Activated CD4-positive, alpha-beta memory T cell treated with anti-CD3 and anti-CD28 coated beads for 36 hours (primary cell): ENCODE measurements at regions not wholly inside any gene's neighbourhood (a gene's known extent, or its start where the extent isn't known, plus 50 kb on each side); places are given as distances from the start of the nearest gene placed in this dataset.
"Not testable (repeated sequence)": the region's sequence is repeated elsewhere in the genome, so short reads cannot be mapped to it uniquely, and the experiment has no call there.

Experiments
- CTCF ChIA-PET: fragments of 350-600 bp; sonication (Branson Sonifier 250); formaldehyde crosslinking; loops from one replicate; lab custom pipeline; 2021; ENCODE audit warnings: antibody characterized with exemption, inconsistent platforms; lab: Charles Lee
- POLR2A ChIA-PET: fragments of 350-600 bp; sonication (Branson Sonifier 250); formaldehyde crosslinking; loops from one replicate; lab custom pipeline; 2021; ENCODE audit warnings: antibody characterized with exemption; lab: Charles Lee
- DNase-seq: peaks from one replicate; pipeline ENCODE4 v3.0.0-alpha.2; 2020
- H3K27ac Mint-ChIP-seq: one replicate; pipeline ENCODE4 v1.8.0; 2021; ENCODE audit warnings: mixed read lengths
- H3K27me3 Mint-ChIP-seq: one replicate; pipeline ENCODE4 v1.8.0; 2021; ENCODE audit warnings: mixed read lengths
- H3K36me3 Mint-ChIP-seq: one replicate; pipeline ENCODE4 v1.8.0; 2021; ENCODE audit warnings: mixed read lengths
- H3K4me1 Mint-ChIP-seq: one replicate; pipeline ENCODE4 v1.8.0; 2021; ENCODE audit warnings: low read depth, mixed read lengths
- H3K4me3 Mint-ChIP-seq: one replicate; pipeline ENCODE4 v1.8.0; 2021; ENCODE audit warnings: mild to moderate bottlenecking, mixed read lengths
- H3K9me3 Mint-ChIP-seq: one replicate; pipeline ENCODE4 v1.8.0; 2021; ENCODE audit warnings: mixed read lengths
- intact Hi-C: fragments of 100-400 bp; cut with micrococcal nuclease; formaldehyde crosslinking; loops from one replicate; pipeline ENCODE4 v1.15.1; 2023

DNA sequence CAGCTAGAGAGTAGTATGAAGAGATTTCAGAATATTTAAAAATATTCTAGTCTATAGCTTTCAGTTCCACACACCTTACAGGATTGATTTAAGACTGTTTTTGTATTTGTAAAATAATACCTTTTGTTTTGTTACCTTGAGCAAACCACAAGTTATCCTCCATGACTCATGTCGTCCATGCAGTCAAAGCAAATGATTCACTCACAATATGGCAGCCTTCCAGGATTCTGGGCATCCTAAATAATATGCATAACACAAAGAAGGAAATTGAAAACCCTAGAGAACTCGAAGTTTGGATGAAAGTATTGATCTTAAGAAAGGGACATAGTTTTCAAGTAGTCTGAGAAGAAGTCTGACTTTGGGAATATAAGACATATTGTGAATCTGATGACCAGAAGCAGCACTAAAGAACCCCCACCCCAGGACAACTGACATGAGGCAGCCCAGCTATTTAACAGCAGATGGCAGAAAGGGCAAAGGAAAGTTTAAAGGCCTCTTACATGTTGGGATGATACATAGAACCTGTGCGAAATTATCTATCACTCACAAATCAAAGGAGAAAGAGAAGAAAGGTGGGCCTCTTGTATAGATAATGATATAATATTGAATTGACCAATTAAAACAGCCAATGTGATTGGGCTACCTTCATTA, 857.9 kb downstream of the BRINP3 start:
- no peak overlapping the region for H3K4me3 Mint-ChIP-seq
- ChIA-PET POLR2A (no interaction called here), CTCF (no interaction called here)
- no peaks in the 10 kb centered on the region for H3K27me3 Mint-ChIP-seq
- no peaks in the 10 kb centered on the region for H3K36me3 Mint-ChIP-seq
- no peak for DNase-seq
- H3K4me1 Mint-ChIP-seq, result no peaks in the 10 kb centered on the region
- no peak overlapping the region for H3K27ac Mint-ChIP-seq
- intact Hi-C loops, result no loop called here
- peaks cover 24% of the 10 kb centered on the region for H3K9me3 Mint-ChIP-seq

DNA sequence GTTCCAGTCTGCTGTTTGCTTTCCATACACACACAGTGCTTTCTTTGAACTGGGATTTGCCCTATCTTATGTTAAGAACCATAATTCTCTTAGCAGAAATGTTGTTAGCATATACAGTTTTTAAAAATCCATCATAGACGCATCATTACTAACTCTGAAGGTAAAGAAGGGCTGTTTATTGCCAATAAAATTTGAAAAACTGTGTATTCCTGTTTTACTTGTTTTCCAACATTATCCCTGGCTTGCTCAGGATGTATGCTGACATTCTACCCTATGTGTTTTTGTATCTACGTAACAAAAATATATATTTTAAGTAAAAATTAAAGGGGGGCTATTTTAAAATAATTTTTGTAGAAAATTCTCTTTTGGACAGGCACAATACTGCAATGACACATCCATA, 857.2 kb downstream of the BRINP3 start:
- H3K9me3 Mint-ChIP-seq, result peaks cover 24% of the 10 kb centered on the region
- H3K27me3 Mint-ChIP-seq, result no peaks in the 10 kb centered on the region
- H3K36me3 Mint-ChIP-seq, result no peaks in the 10 kb centered on the region
- H3K4me1 Mint-ChIP-seq, result no peaks in the 10 kb centered on the region
- POLR2A ChIA-PET, result no interaction called here
- CTCF ChIA-PET, result no interaction called here
- DNase-seq, result no peak
- intact Hi-C loops, result no loop called here
- no peak overlapping the region for H3K27ac Mint-ChIP-seq
- H3K4me3 Mint-ChIP-seq, result no peak overlapping the region

DNA sequence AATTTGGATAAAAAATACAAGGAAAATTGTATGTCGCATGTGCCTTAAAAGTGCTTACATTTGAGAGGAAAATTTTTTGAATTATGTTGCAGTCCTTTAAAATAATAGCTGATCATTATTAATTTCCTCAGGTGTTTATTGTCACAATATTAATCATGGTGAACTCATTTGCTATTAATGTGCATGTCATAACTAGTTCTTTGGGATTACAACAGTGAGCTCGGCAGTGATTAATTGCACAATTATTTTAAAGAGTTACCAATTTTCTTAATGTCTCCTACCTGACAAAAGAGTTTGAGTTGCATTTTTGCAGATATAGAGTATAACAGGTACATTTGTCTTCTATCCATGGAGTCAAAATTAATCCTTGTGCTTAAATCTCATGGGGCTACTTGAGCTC, 854.3 kb downstream of the BRINP3 start:
- POLR2A ChIA-PET, result no interaction called here
- no peaks in the 10 kb centered on the region for H3K4me1 Mint-ChIP-seq
- no peaks in the 10 kb centered on the region for H3K27me3 Mint-ChIP-seq
- intact Hi-C loops, result no loop called here
- no peak overlapping the region for H3K4me3 Mint-ChIP-seq
- DNase-seq, result no peak
- no peak overlapping the region for H3K27ac Mint-ChIP-seq
- CTCF ChIA-PET, result no interaction called here
- peaks cover 14% of the 10 kb centered on the region for H3K9me3 Mint-ChIP-seq
- H3K36me3 Mint-ChIP-seq, result no peaks in the 10 kb centered on the region

DNA sequence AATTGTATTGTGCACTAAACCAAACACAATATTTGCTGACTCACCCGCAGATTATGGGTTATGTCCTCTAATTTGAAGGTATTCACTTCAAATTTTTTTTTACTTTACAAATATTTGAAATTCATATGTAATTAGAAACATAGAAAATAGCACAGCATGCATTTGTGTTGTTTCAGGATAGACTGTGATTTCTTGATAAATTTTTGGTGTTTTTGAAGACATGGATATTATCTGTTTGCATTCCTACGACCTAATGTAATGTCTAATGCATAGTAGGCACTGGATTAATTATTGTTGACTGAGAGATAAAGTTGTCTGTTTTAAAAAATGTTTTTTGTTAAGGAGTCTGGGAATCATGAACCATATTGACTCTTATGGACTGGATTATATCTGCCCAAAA, 850.2 kb downstream of the BRINP3 start:
- no peak for DNase-seq
- H3K27ac Mint-ChIP-seq, result no peak overlapping the region
- CTCF ChIA-PET, result no interaction called here
- peaks cover 5% of the 10 kb centered on the region for H3K9me3 Mint-ChIP-seq
- intact Hi-C loops, result no loop called here
- no peaks in the 10 kb centered on the region for H3K27me3 Mint-ChIP-seq
- POLR2A ChIA-PET, result no interaction called here
- H3K4me3 Mint-ChIP-seq, result no peak overlapping the region
- no peaks in the 10 kb centered on the region for H3K36me3 Mint-ChIP-seq
- no peaks in the 10 kb centered on the region for H3K4me1 Mint-ChIP-seq

DNA sequence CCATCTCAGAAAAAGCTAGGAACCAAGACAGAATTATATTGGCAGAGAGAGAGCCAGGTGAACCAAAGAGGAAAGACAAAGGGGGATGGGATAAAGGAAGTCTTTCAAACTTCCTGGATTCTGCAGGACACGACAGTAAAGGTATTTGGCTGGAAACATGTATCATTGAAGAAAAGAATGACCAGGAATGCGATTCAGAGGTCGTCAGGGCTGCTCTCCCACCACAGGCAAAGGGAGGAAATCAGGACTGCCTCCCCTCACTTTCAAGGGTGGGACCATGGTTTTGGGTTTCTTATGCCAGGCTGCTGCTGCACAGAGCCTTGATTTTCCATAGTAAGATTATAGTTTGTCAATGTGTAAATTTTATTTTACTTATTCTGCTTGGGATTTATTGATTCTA, 848.8 kb downstream of the BRINP3 start:
- POLR2A ChIA-PET, result no interaction called here
- no peaks in the 10 kb centered on the region for H3K27me3 Mint-ChIP-seq
- no peak overlapping the region for H3K4me3 Mint-ChIP-seq
- CTCF ChIA-PET, result no interaction called here
- H3K9me3 Mint-ChIP-seq, result peaks cover 2% of the 10 kb centered on the region
- no peaks in the 10 kb centered on the region for H3K4me1 Mint-ChIP-seq
- intact Hi-C loops, result no loop called here
- no peak for DNase-seq
- no peak overlapping the region for H3K27ac Mint-ChIP-seq
- no peaks in the 10 kb centered on the region for H3K36me3 Mint-ChIP-seq

DNA sequence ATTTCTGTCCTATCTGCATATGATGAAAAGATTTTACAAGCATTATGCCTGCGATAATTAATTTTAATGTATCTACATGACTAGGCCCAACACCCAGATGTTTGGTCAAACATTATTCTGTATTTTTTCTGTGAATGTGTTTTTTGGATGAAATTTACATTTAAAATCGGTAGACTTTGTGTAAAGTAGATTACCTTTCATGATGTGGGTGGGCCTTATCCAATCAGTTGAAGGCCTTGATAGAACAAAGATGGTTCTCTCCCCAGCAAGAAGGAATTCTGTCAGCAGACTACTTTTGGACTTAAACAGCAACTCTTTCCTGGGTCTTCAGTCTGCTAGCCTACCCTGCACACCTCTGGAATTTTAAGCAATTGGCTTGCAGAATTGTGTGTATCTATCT, 844.0 kb downstream of the BRINP3 start:
- Mint-ChIP-seq H3K36me3 (no peaks in the 10 kb centered on the region), H3K27me3 (no peaks in the 10 kb centered on the region), H3K4me1 (no peaks in the 10 kb centered on the region), H3K4me3 (no peak overlapping the region), H3K27ac (no peak overlapping the region), H3K9me3 (peaks cover 4% of the 10 kb centered on the region)
- ChIA-PET POLR2A (no interaction called here), CTCF (no interaction called here)
- intact Hi-C loops, result no loop called here
- no peak for DNase-seq

DNA sequence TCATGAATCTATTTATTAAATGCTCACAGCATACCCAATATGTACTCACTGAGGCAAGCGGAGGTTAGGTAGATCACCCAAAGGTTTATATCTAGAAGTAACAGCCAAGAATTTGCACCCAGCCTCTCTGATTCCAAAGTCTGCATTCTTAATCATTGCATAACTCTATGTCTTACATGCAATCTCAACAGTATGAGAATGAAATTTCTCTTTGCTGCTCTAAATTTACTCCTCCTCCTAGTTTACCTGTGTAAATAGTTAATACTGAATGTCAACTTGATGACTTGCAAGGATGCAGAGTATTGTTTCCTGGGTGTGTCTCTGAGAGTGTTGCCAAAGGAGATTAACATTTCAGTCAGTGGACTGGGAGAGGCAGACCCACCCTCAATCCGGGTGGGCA, 840.6 kb downstream of the BRINP3 start:
- Mint-ChIP-seq H3K4me3 (no peak overlapping the region), H3K36me3 (no peaks in the 10 kb centered on the region), H3K27ac (no peak overlapping the region), H3K27me3 (no peaks in the 10 kb centered on the region), H3K9me3 (peaks cover 4% of the 10 kb centered on the region), H3K4me1 (no peaks in the 10 kb centered on the region)
- ChIA-PET CTCF (no interaction called here), POLR2A (no interaction called here)
- intact Hi-C loops, result no loop called here
- DNase-seq, result no peak

DNA sequence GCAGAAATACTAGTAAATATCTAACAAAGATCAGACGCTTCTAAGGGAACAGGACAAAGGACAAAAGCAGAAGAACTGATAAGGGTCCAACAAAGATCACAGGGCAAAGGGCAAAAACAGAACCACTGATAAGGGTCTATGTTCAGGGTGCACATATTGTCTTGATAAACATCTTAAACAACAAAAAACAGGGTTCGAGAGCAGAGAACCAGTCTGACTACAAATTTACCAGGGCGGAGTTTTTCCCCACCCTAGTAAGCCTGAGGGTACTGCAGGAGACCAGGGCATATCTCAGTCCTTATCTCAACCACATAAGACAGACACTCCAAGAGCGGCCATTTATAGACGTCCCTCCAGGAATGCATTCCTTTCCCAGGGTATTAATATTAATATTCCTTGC, 833.5 kb downstream of the BRINP3 start:
- H3K4me3 Mint-ChIP-seq, H3K27me3 Mint-ChIP-seq, H3K27ac Mint-ChIP-seq, CTCF ChIA-PET, intact Hi-C loops, H3K4me1 Mint-ChIP-seq, DNase-seq, H3K36me3 Mint-ChIP-seq, POLR2A ChIA-PET: not testable (repeated sequence)
- peaks cover 14% of the 10 kb centered on the region for H3K9me3 Mint-ChIP-seq

DNA sequence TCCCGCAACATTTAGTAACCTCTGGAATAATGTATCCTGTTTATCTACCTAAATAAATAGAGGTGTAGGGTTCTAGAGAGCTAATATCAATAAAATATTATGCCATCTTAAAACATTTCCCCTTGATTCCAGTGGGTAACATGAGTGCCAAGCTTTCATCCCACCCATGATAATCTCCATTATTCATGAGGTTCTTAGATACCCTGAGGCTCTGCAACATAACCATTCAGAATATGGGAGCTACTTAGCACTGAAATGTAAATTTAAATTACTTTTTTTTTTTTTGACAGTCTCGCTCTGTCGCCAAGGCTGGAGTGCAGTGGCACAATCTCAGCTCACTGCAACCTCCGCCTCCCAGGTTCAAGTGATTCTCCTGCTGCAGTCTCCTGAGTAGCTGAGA, 832.7 kb downstream of the BRINP3 start:
- ChIA-PET CTCF (no interaction called here), POLR2A (no interaction called here)
- intact Hi-C loops, result no loop called here
- no peak for DNase-seq
- no peaks in the 10 kb centered on the region for H3K4me1 Mint-ChIP-seq
- peaks cover 14% of the 10 kb centered on the region for H3K9me3 Mint-ChIP-seq
- no peak overlapping the region for H3K4me3 Mint-ChIP-seq
- H3K27ac Mint-ChIP-seq, result no peak overlapping the region
- no peaks in the 10 kb centered on the region for H3K27me3 Mint-ChIP-seq
- no peaks in the 10 kb centered on the region for H3K36me3 Mint-ChIP-seq

DNA sequence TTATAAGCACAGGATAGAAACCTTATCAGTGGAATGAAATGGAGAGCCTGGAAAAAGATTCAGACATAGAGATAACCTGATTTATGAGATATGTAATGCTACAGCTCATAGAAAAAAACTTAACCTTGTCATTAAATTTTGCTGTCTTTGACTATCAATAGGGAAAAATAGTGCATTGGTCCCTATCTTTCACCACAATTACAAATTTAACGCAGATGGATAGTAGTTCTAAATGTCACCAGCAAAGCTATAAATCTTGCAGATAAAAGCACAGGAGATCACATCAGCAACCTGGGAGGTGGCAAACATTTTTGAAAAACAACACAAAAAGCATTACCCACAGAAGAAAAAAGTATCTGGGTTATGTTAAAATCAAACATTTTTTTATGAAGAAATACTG, 831.6 kb downstream of the BRINP3 start:
- intact Hi-C loops, result no loop called here
- Mint-ChIP-seq H3K36me3 (no peaks in the 10 kb centered on the region), H3K4me1 (no peaks in the 10 kb centered on the region), H3K27me3 (no peaks in the 10 kb centered on the region), H3K4me3 (no peak overlapping the region), H3K27ac (no peak overlapping the region), H3K9me3 (peaks cover 14% of the 10 kb centered on the region)
- DNase-seq, result no peak
- ChIA-PET CTCF (no interaction called here), POLR2A (no interaction called here)

DNA sequence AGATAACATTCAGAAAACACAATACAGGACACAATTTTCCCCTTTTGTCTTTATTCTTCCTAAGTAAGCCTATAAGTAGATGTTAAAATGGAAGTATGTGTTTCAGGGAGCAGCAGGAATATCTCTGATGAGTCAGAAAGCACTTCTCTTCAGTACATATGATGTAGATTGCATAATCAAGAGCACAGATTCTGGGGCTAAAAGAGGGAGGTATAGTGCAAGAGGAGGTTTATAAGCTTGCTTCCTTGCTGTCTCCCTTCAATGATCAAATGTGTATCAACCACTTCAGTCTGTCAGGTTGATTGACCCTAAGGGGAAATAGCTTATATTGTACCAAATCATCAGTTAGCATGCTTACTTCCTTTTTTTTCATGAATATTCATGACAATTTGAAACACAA, 822.8 kb downstream of the BRINP3 start:
- Mint-ChIP-seq H3K9me3 (peaks cover 12% of the 10 kb centered on the region), H3K27me3 (no peaks in the 10 kb centered on the region)
- intact Hi-C loops, result no loop called here

DNA sequence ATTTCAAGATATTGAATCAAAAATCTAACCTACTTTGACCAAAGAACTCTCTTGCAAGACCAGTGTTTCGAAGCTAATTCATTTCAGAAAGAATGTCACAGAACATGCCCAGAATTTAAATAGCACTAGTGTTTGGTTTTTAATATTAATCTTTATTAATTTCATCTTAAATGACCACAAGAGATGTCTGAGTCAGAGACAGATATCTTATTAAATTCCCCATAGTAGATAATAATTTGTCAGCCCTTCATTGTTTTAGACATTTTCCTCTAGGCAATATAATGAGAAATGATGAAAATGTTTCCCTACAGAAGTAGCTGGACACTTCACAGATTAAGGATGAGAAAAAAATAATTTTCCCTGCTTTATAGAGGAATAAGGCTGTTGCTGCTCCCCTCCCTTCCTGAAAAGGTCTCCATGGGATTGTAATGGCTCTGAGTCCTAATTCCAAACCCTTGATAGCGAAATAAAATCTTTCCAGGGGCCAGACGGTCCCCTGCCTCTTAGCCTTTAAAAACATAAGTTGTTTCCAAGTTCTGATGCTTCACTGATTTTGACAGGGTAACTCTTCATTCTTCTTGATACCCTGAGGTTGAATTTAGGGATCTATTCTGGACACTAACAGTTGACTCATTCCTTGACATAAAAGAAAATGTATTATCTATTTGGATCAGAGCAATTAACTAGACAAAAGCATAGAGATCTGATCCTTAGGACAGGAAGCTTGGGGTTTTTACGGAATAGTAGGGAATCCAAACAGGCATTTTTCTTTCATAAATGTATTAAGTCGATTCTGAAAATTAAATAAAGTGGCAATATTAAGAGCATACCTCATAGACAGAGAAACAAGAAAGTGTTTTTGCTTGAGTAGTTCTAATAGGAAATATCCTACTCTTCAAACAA, 820.8 kb downstream of the BRINP3 start:
- DNase-seq, result no peak
- Mint-ChIP-seq H3K4me1 (no peaks in the 10 kb centered on the region), H3K27ac (no peak overlapping the region), H3K9me3 (peaks cover 12% of the 10 kb centered on the region), H3K4me3 (no peak overlapping the region), H3K27me3 (no peaks in the 10 kb centered on the region), H3K36me3 (no peaks in the 10 kb centered on the region)
- CTCF ChIA-PET, result no interaction called here
- POLR2A ChIA-PET, result no interaction called here
- intact Hi-C loops, result no loop called here

More for the DNA sequence above, 822.8 kb downstream of the BRINP3 start:
- Mint-ChIP-seq H3K27ac (no peak overlapping the region), H3K4me1 (no peaks in the 10 kb centered on the region), H3K36me3 (no peaks in the 10 kb centered on the region), H3K4me3 (no peak overlapping the region)
- ChIA-PET CTCF (no interaction called here), POLR2A (no interaction called here)
- no peak for DNase-seq

DNA sequence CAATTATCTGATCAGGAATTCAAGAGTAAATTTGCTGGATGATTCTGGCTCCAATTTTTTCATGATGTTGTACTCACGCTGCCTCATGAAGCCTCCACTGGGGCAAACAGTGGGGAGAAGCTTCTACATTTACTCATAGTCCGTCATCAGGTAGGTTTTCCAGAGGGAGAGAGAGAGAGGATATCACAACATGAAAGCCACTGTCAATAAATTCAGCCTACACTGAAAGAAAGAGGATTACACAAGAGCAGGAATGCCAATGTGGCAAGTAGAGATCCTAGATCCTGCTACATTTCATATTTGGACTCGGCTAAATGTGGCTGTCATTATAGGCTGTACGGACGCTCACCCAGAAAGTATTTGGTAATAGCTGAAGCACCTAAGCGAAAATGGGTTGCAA, 819.9 kb downstream of the BRINP3 start:
- no peak for DNase-seq
- POLR2A ChIA-PET, result no interaction called here

More for the DNA sequence above, 819.9 kb downstream of the BRINP3 start:
- Mint-ChIP-seq H3K27ac (no peak overlapping the region), H3K27me3 (no peaks in the 10 kb centered on the region), H3K9me3 (peaks cover 13% of the 10 kb centered on the region), H3K4me1 (no peaks in the 10 kb centered on the region), H3K36me3 (no peaks in the 10 kb centered on the region), H3K4me3 (no peak overlapping the region)
- intact Hi-C loops, result no loop called here
- CTCF ChIA-PET, result no interaction called here
